GM23338 (cell line): ENCODE measurements at regions not wholly inside any gene's neighbourhood (a gene's known extent, or its start where the extent isn't known, plus 50 kb on each side); places are given as distances from the start of the nearest gene placed in this dataset.

Experiments used
- CTCF ChIP-seq, 2 experiments: fragments of 200-600 bp in 1 of 2; sonication (generic) in 1 of 2; conservative IDR thresholded peaks; 2 replicates each; pipeline versions ENCODE4 v1.5.1 to v1.6.1; 2016 to 2017; ENCODE audit warnings: antibody characterized with exemption in 2 of 2, low read depth in 2 of 2, mild to moderate bottlenecking in 2 of 2, moderate library complexity in 1 of 2
- EZH2 ChIP-seq: fragments of 200-600 bp; sonication (generic); IDR thresholded peaks from one replicate; pipeline ENCODE4 v1.8.0; 2017; ENCODE audit warnings: antibody characterized with exemption, mild to moderate bottlenecking, low read depth; ENCODE audit not compliant: unreplicated experiment
- POLR2AphosphoS5 ChIP-seq: IDR thresholded peaks from 2 replicates; pipeline ENCODE4 v1.6.1; 2016; ENCODE audit warnings: antibody characterized with exemption, low read depth

GRCh38 chr5:25850581-25850980 lies 1187.8 kb downstream of the CDH9 start:
- no peak for TF ChIP-seq CTCF (conservative IDR thresholded peaks at IDR 0.05; ENCODE audit: low read depth in 2 of 2)
- TF ChIP-seq POLR2AphosphoS5: no peak
- no peak for TF ChIP-seq EZH2
